ENCODE measurements at regions not wholly inside any gene's neighbourhood (a gene's known extent, or its start where the extent isn't known, plus 50 kb on each side); places are given as distances from the start of the nearest gene placed in this dataset.

DNA sequence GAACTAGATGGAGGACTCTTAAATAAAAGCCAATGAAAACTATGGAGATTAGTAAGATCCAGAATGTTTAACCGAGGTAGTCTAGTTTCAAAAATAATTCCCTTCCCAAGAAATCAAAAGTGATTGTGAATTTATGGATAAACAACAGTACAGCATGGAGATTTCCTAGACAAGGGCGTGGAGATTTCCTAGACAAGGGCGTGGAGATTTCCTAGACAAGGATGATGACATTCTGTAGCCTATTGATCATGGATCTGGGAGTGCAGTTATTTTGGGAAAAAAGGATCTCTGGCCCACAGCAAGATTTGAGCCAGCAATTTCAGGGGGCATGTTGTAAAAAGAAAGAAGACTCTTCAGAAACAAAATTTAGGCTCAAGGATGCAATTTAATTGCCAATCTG, 175.3 kb downstream of the RAP2B start:
- TF ChIP-seq SUZ12 (IDR thresholded peaks at IDR 0.05; ENCODE audit: extremely low read depth, insufficient read depth, insufficient read length), result no peak
- no peak for TF ChIP-seq ZNF274 (IDR thresholded peaks at IDR 0.05; ENCODE audit: low read depth, low read length)
- no peak for TF ChIP-seq YY1 (IDR thresholded peaks at IDR 0.05; ENCODE audit: insufficient read depth, insufficient read length)

All from NT2/D1 (cell line).